H1 (cell line): ENCODE measurements at regions not wholly inside any gene's neighbourhood (a gene's known extent, or its start where the extent isn't known, plus 50 kb on each side); places are given as distances from the start of the nearest gene placed in this dataset.

ENCODE experiments used
- CTCF ChIA-PET: fragments of 300-600 bp; sonication (Branson Sonifier 250); formaldehyde crosslinking; loops from one replicate; lab custom pipeline; 2021; ENCODE audit not compliant: partially characterized antibody; lab: Charles Lee
- POLR2A ChIA-PET: fragments of 300-600 bp; sonication (Branson Sonifier 250); formaldehyde crosslinking; loops from one replicate; lab custom pipeline; 2021; ENCODE audit warnings: inconsistent platforms; ENCODE audit not compliant: partially characterized antibody; lab: Charles Lee
- DNase-seq, 2 experiments: peaks; one replicate each; pipeline versions ENCODE4 v3.0.0 to v3.0.0-alpha.2; 2010 to 2022; ENCODE audit warnings: low spot score in 2 of 2, low read depth in 1 of 2, mixed read lengths in 1 of 2
- FAIRE-seq: peaks from 2 replicates; lab custom pipeline; 2011; peaks lifted over from hg19 to GRCh38; lab: Jason Lieb, UNC
- H2AFZ ChIP-seq: 2 replicates; pipeline ENCODE4 v1.8.1; 2012; ENCODE audit warnings: low read length, inconsistent platforms
- H2AK5ac ChIP-seq: 2 replicates; pipeline ENCODE4 v1.6.1; 2013; ENCODE audit warnings: low read depth, low read length
- H2BK120ac ChIP-seq: replicated peaks from 2 replicates; pipeline ENCODE3; 2013; ENCODE audit warnings: low read depth, low read length, inconsistent platforms
- H2BK12ac ChIP-seq: 2 replicates; pipeline ENCODE4 v1.6.1; 2013; ENCODE audit warnings: low read depth, low read length
- H2BK15ac ChIP-seq: 2 replicates; pipeline ENCODE4 v1.6.1; 2013; ENCODE audit warnings: low read length
- H2BK20ac ChIP-seq: 2 replicates; pipeline ENCODE4 v1.6.1; 2013; ENCODE audit warnings: low read length
- H2BK5ac ChIP-seq: 2 replicates; pipeline ENCODE4 v1.6.1; 2013; ENCODE audit warnings: low read depth, low read length
- H3K14ac ChIP-seq: 2 replicates; pipeline ENCODE4 v1.6.1; 2013; ENCODE audit warnings: inconsistent platforms; ENCODE audit not compliant: insufficient read length
- H3K18ac ChIP-seq: 2 replicates; pipeline ENCODE4 v1.6.1; 2013; ENCODE audit warnings: low read length; ENCODE audit errors: extremely low read depth
- H3K23ac ChIP-seq: 2 replicates; pipeline ENCODE4 v1.6.1; 2013; ENCODE audit warnings: inconsistent platforms; ENCODE audit not compliant: insufficient read length
- H3K23me2 ChIP-seq: 2 replicates; pipeline ENCODE4 v1.6.1; 2013; ENCODE audit warnings: low read depth, low read length
- H3K27ac ChIP-seq: 2 replicates; pipeline ENCODE4 v1.6.1; 2011; ENCODE audit warnings: low read depth, low read length, inconsistent platforms
- H3K27me3 ChIP-seq, 4 experiments: replicated peaks in 1 of 4; 1 replicate in 1 of 4; 2 replicates in 3 of 4; pipeline versions ENCODE4 v1.6.1 to v1.8.1; 2011 to 2013; ENCODE audit warnings: low read length in 3 of 4, mild to moderate bottlenecking in 3 of 4, inconsistent platforms in 2 of 4, mixed read lengths in 2 of 4, moderate library complexity in 1 of 4; ENCODE audit not compliant: control insufficient read depth in 3 of 4, insufficient read depth in 3 of 4; ENCODE audit errors: extremely low read depth in 1 of 4
- H3K36me3 ChIP-seq, 4 experiments: 2 replicates each; pipeline versions ENCODE4 v1.6.1 to v1.8.1; 2011 to 2013; ENCODE audit warnings: mild to moderate bottlenecking in 4 of 4, low read length in 3 of 4, moderate library complexity in 2 of 4, control low read depth in 1 of 4, inconsistent platforms in 1 of 4; ENCODE audit not compliant: insufficient read depth in 4 of 4, control insufficient read depth in 2 of 4
- H3K4ac ChIP-seq: replicated peaks from 2 replicates; pipeline ENCODE3; 2013; ENCODE audit warnings: low read length, low read depth, mixed read lengths, inconsistent platforms; ENCODE audit not compliant: insufficient read length
- H3K4me1 ChIP-seq, 4 experiments: replicated peaks in 1 of 4; 1 replicate in 1 of 4; 2 replicates in 3 of 4; pipeline versions ENCODE4 v1.6.1 to v1.8.1; 2011 to 2013; ENCODE audit warnings: low read length in 3 of 4, inconsistent platforms in 2 of 4, mixed read lengths in 1 of 4; ENCODE audit not compliant: insufficient read depth in 4 of 4, control insufficient read depth in 3 of 4
- H3K4me2 ChIP-seq, 2 experiments: 2 replicates each; pipeline versions ENCODE4 v1.6.1 to v1.8.1; 2011 to 2013; ENCODE audit warnings: low read depth in 2 of 2, low read length in 2 of 2, control low read depth in 1 of 2, inconsistent platforms in 1 of 2, mild to moderate bottlenecking in 1 of 2; ENCODE audit not compliant: insufficient read depth in 1 of 2
- H3K4me3 ChIP-seq, 4 experiments: fragments of 200-600, 300-600 bp in 1 of 4; sonication (generic), shearing (Covaris generic), sonication (Bioruptor Twin) in 1 of 4; 2 replicates each; pipeline versions ENCODE4 v1.5.1 to v1.8.1; 2011 to 2016; ENCODE audit warnings: low read length in 4 of 4, low read depth in 3 of 4, control low read depth in 2 of 4, inconsistent platforms in 2 of 4, mild to moderate bottlenecking in 2 of 4, mixed read lengths in 1 of 4, moderate library complexity in 1 of 4; ENCODE audit not compliant: insufficient read depth in 2 of 4; ENCODE audit errors: extremely low read depth in 1 of 4
- H3K56ac ChIP-seq: replicated peaks from 2 replicates; pipeline ENCODE3; 2013; ENCODE audit warnings: low read depth, mild to moderate bottlenecking, mixed read lengths, low read length, inconsistent platforms; ENCODE audit not compliant: insufficient read length
- H3K79me1 ChIP-seq: 2 replicates; pipeline ENCODE4 v1.6.1; 2013; ENCODE audit warnings: low read depth, low read length, control low read depth
- H3K79me2 ChIP-seq, 2 experiments: 2 replicates each; pipeline versions ENCODE4 v1.6.1 to v1.8.1; 2012 to 2013; ENCODE audit warnings: low read length in 2 of 2, mild to moderate bottlenecking in 2 of 2, inconsistent platforms in 1 of 2; ENCODE audit not compliant: insufficient read depth in 2 of 2, control insufficient read depth in 1 of 2
- H3K9ac ChIP-seq, 4 experiments: replicated peaks in 1 of 4; 1 replicate in 1 of 4; 2 replicates in 3 of 4; pipeline versions ENCODE4 v1.6.1 to v1.8.1; 2011 to 2013; ENCODE audit warnings: low read depth in 3 of 4, low read length in 3 of 4, control low read depth in 2 of 4, mild to moderate bottlenecking in 2 of 4, moderate library complexity in 2 of 4, inconsistent platforms in 1 of 4; ENCODE audit errors: extremely low read depth in 1 of 4
- H3K9me3 ChIP-seq, 2 experiments: 2 replicates each; pipeline versions ENCODE4 v1.6.1 to v1.8.1; 2012 to 2013; ENCODE audit warnings: mild to moderate bottlenecking in 2 of 2, moderate library complexity in 2 of 2, control low read depth in 1 of 2, inconsistent platforms in 1 of 2, low read depth in 1 of 2, low read length in 1 of 2, mixed read lengths in 1 of 2; ENCODE audit not compliant: insufficient read depth in 2 of 2
- H4K20me1 ChIP-seq, 2 experiments: replicated peaks in 1 of 2; 2 replicates each; pipeline versions ENCODE3 to v1.8.1; 2011 to 2013; ENCODE audit warnings: inconsistent platforms in 2 of 2, low read length in 2 of 2, mild to moderate bottlenecking in 1 of 2; ENCODE audit not compliant: insufficient read depth in 2 of 2, control insufficient read depth in 1 of 2
- H4K5ac ChIP-seq: 2 replicates; pipeline ENCODE4 v1.6.1; 2013; ENCODE audit warnings: low read length, low read depth, mixed read lengths, inconsistent platforms; ENCODE audit not compliant: insufficient read length
- H4K8ac ChIP-seq: 2 replicates; pipeline ENCODE4 v1.8.0; 2013; ENCODE audit warnings: mild to moderate bottlenecking, moderate library complexity, low read length, inconsistent platforms; ENCODE audit not compliant: insufficient read depth; ENCODE audit errors: extremely low read depth
- H4K91ac ChIP-seq: replicated peaks from 2 replicates; pipeline ENCODE3; 2013; ENCODE audit warnings: low read length, mixed read lengths, inconsistent platforms; ENCODE audit not compliant: insufficient read length
- JUND ChIP-seq: IDR thresholded peaks from 2 replicates; pipeline ENCODE4 v1.6.1; 2011; ENCODE audit warnings: mild to moderate bottlenecking, improper control_type of control experiment, low read length
- KDM4A ChIP-seq: IDR thresholded peaks from one replicate; pipeline ENCODE4 v1.7.1; 2012; ENCODE audit warnings: low read depth, mild to moderate bottlenecking, moderate library complexity, low read length, inconsistent platforms; ENCODE audit not compliant: severe bottlenecking
- SP4 ChIP-seq: IDR thresholded peaks from 2 replicates; pipeline ENCODE4 v1.6.1; 2012; ENCODE audit warnings: low read length, inconsistent platforms
- TEAD4 ChIP-seq: IDR thresholded peaks from 2 replicates; pipeline ENCODE4 v1.6.1; 2012; ENCODE audit warnings: low read depth, low read length, inconsistent platforms, mixed read lengths
- WGBS, 2 experiments: shearing (Covaris generic) in 1 of 2; methylation state at CpG; one replicate each; pipeline versions ENCODE4 v1.1.6 to v1.1.7; 2013 to 2015; ENCODE audit warnings: low lambda C conversion rate in 2 of 2, mixed read lengths in 2 of 2, inconsistent platforms in 1 of 2, low coverage in 1 of 2, missing lambda C conversion rate in 1 of 2; ENCODE audit not compliant: insufficient replicate concordance in 2 of 2, insufficient coverage in 1 of 2, insufficient read length in 1 of 2; ENCODE audit errors: extremely low coverage in 1 of 2, missing lambda C conversion rate in 1 of 2; 5-methylcytosine and 5-hydroxymethylcytosine counted together

DNA sequence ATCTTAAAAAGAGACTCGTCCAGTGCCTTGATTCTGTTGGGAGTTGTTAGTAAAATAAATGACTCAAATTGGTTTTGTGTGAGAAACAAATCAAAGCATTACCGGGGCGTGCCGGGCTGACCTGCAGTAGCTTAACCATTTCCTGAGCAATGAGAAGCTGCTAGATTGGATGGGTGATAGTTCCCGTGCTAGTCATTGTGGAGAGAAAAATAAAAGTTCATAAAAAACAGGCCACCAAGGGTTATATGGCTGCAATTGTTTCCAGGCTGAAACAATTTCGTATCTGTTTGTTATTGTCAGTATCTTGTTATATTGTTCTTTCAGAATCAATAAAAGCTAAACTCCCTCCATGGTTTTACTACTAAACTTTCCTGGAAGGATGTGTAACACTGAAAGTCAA is 314.4 kb downstream of the MTX2 start:
- H3K56ac ChIP-seq, result no peak overlapping the region

More for the DNA sequence above, 314.4 kb downstream of the MTX2 start:
- H2AFZ ChIP-seq, result no peak overlapping the region
- H2BK5ac ChIP-seq, result no peak overlapping the region
- H4K8ac ChIP-seq, result no peak overlapping the region
- H3K4me3 ChIP-seq, result no peak overlapping the region
- no peaks in the 10 kb centered on the region for H3K36me3 ChIP-seq
- H2BK20ac ChIP-seq, result no peak overlapping the region
- H4K20me1 ChIP-seq, result no peaks in the 10 kb centered on the region
- no peaks in the 10 kb centered on the region for H3K27me3 ChIP-seq
- H4K5ac ChIP-seq, result no peak overlapping the region
- POLR2A ChIA-PET, result no interaction called here
- no peak overlapping the region for H2BK12ac ChIP-seq
- no peak overlapping the region for H2BK15ac ChIP-seq
- H3K4me2 ChIP-seq, result no peak overlapping the region
- CTCF ChIA-PET, result interaction anchor here (0.8 to 1.2 kb wide), 3 partner anchors 21 to 68 kb away, joined by 3 to 4 read pairs (median 3); no protein-coding TSS in a partner anchor
- FAIRE-seq (no peak), DNase-seq (no peak)
- WGBS, 2 experiments, result 87% methylated on average over 6 of the region's 6 CpGs; no CpG with 5 or more reads in 1 of the 2 experiments
- H3K23ac ChIP-seq, result no peak overlapping the region
- H3K79me2 ChIP-seq, result no peaks in the 10 kb centered on the region
- TF ChIP-seq JUND (no peak), KDM4A (no peak), TEAD4 (no peak), SP4 (no peak)
- H3K23me2 ChIP-seq, result no peaks in the 10 kb centered on the region
- no peak overlapping the region for H3K14ac ChIP-seq
- no peaks in the 10 kb centered on the region for H3K4me1 ChIP-seq
- no peak overlapping the region for H3K9ac ChIP-seq
- H3K4ac ChIP-seq, result no peak overlapping the region
- no peak overlapping the region for H2BK120ac ChIP-seq
- H3K18ac ChIP-seq, result no peak overlapping the region
- no peaks in the 10 kb centered on the region for H3K79me1 ChIP-seq
- H2AK5ac ChIP-seq, result no peak overlapping the region
- no peak overlapping the region for H4K91ac ChIP-seq
- no peaks in the 10 kb centered on the region for H3K9me3 ChIP-seq
- no peak overlapping the region for H3K27ac ChIP-seq
